ENCODE measurements at regions not wholly inside any gene's neighbourhood (a gene's known extent, or its start where the extent isn't known, plus 50 kb on each side); places are given as distances from the start of the nearest gene placed in this dataset.

- no peak for DNase-seq (ENCODE audit: low read depth in 2 of 3, low spot score in 2 of 3)
Observed at GRCh38 chr14:66046035-66046434, 440.1 kb upstream of the CCDC196 start.

GRCh38 chr14:66046591-66046990 is 439.6 kb upstream of the CCDC196 start:
- no peak for DNase-seq (ENCODE audit: low read depth in 2 of 3, low spot score in 2 of 3)

- DNase-seq (ENCODE audit: low read depth in 2 of 3, low spot score in 2 of 3) = no peak
Observed at GRCh38 chr14:66056268-66056907, 429.8 kb upstream of the CCDC196 start.

- DNase-seq (ENCODE audit: low read depth in 2 of 3, low spot score in 2 of 3) = no peak
Observed at GRCh38 chr14:66056926-66057552, 429.1 kb upstream of the CCDC196 start.

GRCh38 chr14:66065188-66065587 is 421.0 kb upstream of the CCDC196 start:
- no peak for DNase-seq (ENCODE audit: low read depth in 2 of 3, low spot score in 2 of 3)

GRCh38 chr14:66066981-66067776 is 419.0 kb upstream of the CCDC196 start:
- DNase-seq (ENCODE audit: low read depth in 2 of 3, low spot score in 2 of 3) = no peak

- DNase-seq (ENCODE audit: low read depth in 2 of 3, low spot score in 2 of 3) = no peak
Observed at GRCh38 chr14:66069036-66069435, 417.1 kb upstream of the CCDC196 start.

- DNase-seq (ENCODE audit: low read depth in 2 of 3, low spot score in 2 of 3) = no peak
Observed at GRCh38 chr14:66069830-66070541, 416.2 kb upstream of the CCDC196 start.

- DNase-seq (ENCODE audit: low read depth in 2 of 3, low spot score in 2 of 3) = peak; percentile 31 to 71 (median 50)
Observed at GRCh38 chr14:66070542-66071319, 415.4 kb upstream of the CCDC196 start.

GRCh38 chr14:66072190-66073084 is 413.7 kb upstream of the CCDC196 start:
- no peak for DNase-seq (ENCODE audit: low read depth in 2 of 3, low spot score in 2 of 3)

GRCh38 chr14:66074537-66074936 is 411.6 kb upstream of the CCDC196 start:
- DNase-seq (ENCODE audit: low read depth in 2 of 3, low spot score in 2 of 3) = no peak

GRCh38 chr14:66076176-66076575 is 410.0 kb upstream of the CCDC196 start:
- no peak for DNase-seq (ENCODE audit: low read depth in 2 of 3, low spot score in 2 of 3)

GRCh38 chr14:66078006-66078405 is 408.2 kb upstream of the CCDC196 start:
- no peak for DNase-seq (ENCODE audit: low read depth in 2 of 3, low spot score in 2 of 3)

GRCh38 chr14:66081594-66082376 is 404.4 kb upstream of the CCDC196 start:
- DNase-seq (ENCODE audit: low read depth in 2 of 3, low spot score in 2 of 3) = no peak

GRCh38 chr14:66085224-66085623 is 400.9 kb upstream of the CCDC196 start:
- no peak for DNase-seq (ENCODE audit: low read depth in 2 of 3, low spot score in 2 of 3)

- DNase-seq (ENCODE audit: low read depth in 2 of 3, low spot score in 2 of 3) = peak in 1 of 3 donors; percentile 1
Observed at GRCh38 chr14:66085665-66086064, 400.5 kb upstream of the CCDC196 start.

GRCh38 chr14:66087231-66087630 is 398.9 kb upstream of the CCDC196 start:
- DNase-seq (ENCODE audit: low read depth in 2 of 3, low spot score in 2 of 3) = no peak

GRCh38 chr14:66088656-66089055 is 397.5 kb upstream of the CCDC196 start:
- no peak for DNase-seq (ENCODE audit: low read depth in 2 of 3, low spot score in 2 of 3)

- no peak for DNase-seq (ENCODE audit: low read depth in 2 of 3, low spot score in 2 of 3)
Observed at GRCh38 chr14:66092206-66092605, 394.0 kb upstream of the CCDC196 start.

All from hematopoietic multipotent progenitor cell (in vitro differentiated cells).